ENCODE measurements at regions not wholly inside any gene's neighbourhood (a gene's known extent, or its start where the extent isn't known, plus 50 kb on each side); places are given as distances from the start of the nearest gene placed in this dataset.

GRCh38 chr5:105817914-105818313 lies 1852.8 kb downstream of the EFNA5 start:
- DNase-seq (ENCODE audit: low read depth) = no peak

DNA sequence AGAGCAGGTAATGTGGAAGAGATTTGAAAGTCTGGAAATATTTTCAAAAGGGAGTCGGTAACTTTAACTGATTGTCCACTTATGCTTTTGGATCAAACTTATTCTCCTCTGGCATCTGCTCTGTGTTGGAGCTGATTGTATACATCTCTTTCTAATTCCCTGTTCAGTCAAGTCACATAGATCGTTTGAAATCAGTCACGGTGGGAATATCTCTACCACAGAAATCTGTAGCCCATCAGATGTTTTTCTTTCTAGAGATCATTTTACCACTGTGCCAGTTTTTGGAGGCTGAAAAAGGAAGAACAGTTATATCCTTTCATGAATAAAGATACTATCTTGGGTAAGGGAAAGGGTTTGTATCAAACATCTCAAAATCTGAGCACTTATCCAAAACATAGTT lies 1853.3 kb downstream of the EFNA5 start:
- DNase-seq (ENCODE audit: low read depth) = no peak

DNA sequence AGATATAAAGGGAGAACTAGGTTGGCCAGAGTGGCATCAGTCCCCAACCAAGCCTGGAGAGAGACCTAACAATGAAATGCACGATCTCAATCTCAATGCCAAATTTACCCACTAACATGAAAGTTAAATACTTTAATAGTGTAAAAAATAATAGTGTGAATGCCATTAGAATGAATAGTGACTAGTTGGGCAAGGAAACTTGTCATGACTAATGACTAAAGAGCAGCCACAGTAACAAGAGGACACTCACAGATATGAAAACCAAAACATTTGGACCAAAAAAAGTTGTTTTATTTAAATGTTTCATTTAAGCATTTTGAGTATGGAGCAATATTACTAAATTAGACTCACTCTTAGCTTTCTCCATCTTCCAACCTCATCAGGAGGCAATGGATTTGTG lies 1853.8 kb downstream of the EFNA5 start:
- no peak for DNase-seq (ENCODE audit: low read depth)

GRCh38 chr5:105812304-105812703 lies 1858.4 kb downstream of the EFNA5 start:
- no peak for DNase-seq (ENCODE audit: low read depth)

DNA sequence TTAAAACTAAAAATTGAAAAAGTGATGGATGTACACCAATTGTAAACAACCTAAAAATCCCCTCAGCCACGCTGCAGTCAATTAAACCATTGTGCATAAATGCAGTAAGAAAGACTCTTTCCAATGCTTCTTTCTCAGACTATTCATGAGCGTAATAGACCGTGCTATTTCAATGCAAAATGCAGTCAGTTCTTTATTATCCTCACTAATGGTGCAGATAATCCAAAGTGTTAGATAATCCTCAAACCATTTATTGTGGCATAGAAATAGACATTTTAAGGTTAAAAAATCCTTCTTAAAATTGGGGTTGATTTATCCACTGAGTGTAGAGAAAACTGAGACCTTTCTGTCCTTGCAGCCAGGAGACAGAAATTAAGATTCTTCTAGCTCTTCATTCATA lies 1862.8 kb downstream of the EFNA5 start:
- no peak for DNase-seq (ENCODE audit: low read depth)

- DNase-seq (ENCODE audit: low read depth) = no peak
These were observed 1863.4 kb downstream of the EFNA5 start for GRCh38 chr5:105807290-105807689.

DNA sequence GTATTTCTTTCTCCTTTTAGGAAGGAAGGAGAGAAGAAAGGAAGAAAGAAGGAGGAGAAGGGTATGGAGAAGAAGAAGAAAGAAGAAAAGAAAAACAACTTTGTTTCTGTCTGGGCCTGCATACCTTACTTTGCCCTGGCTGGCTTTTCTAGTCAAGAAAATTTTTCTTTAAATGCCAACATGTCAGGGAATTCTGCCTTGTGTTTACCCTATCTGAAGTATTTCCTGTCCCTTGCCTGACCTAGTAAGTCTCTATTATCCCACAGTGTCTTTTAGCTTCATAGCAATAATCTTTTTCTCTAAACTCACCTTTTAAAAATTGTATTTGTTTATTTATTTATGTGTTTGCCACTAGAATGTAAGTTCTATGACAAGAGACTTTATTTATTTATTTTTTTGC lies 1864.1 kb downstream of the EFNA5 start:
- no peak for DNase-seq (ENCODE audit: low read depth)

- DNase-seq (ENCODE audit: low read depth) = no peak
These were observed 1867.3 kb downstream of the EFNA5 start for GRCh38 chr5:105803431-105803830.

DNA sequence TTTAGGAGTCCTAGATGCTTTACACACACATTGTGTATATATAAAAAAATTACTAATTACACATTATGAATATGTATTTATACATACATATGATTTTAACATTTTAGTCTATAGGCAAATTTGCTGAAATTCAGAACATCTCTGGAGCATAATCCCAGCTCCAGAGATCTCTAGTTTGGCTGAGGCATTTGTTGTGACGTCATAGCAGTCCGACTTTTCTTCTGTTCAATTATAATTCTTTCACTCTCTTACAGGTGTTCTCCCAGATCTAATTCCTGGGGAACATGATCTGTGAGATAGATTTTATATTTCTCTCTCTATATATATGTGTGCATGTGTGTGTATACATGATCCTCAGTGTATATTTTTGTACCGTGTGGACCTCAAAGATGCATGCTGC lies 1876.2 kb downstream of the EFNA5 start:
- no peak for DNase-seq (ENCODE audit: low read depth)

GRCh38 chr5:105789246-105789645 lies 1881.5 kb downstream of the EFNA5 start:
- DNase-seq (ENCODE audit: low read depth) = no peak

GRCh38 chr5:105783811-105784210 lies 1886.9 kb downstream of the EFNA5 start:
- DNase-seq (ENCODE audit: low read depth) = no peak

GRCh38 chr5:105782501-105782900 lies 1888.2 kb downstream of the EFNA5 start:
- no peak for DNase-seq (ENCODE audit: low read depth)

- DNase-seq (ENCODE audit: low read depth) = no peak
These were observed 1897.5 kb downstream of the EFNA5 start for GRCh38 chr5:105773241-105773640.

DNA sequence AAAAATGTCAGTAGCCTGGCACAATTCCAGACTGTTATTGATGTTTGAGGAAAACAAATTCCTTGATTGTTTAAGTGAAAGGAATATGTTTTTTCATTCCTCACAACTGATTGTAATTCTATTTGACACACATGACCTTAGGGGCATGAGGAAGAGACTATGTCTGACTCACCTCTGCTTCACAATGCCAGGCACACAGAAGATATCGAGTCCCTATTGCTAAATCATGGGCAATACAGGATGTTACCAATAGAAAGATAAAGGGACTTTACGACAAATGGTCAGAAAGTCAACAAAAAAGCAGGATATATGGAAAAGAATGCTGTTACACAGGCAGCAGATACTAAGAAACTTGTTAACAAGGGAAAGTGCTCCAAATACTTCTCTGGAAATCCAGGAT lies 1903.5 kb downstream of the EFNA5 start:
- DNase-seq (ENCODE audit: low read depth) = no peak

DNA sequence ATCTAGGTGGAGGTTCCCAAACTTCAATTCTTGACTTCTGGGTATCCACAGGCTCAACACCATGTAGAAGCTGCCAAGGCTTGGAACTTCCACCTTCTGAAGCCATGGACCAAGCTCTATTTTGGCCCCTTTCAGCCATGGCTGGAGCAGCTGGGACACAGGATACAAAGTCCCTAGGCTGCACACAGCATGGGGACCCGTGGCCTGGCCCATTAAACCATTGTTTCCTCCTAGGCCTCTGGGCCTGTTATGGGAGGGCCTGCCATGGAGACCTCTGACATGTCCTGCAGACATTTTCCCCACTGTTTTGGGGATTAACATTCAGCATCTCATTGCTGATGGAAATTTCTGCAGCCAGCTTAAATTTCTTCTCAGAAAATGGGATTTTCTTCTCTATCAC lies 1908.0 kb downstream of the EFNA5 start:
- no peak for DNase-seq (ENCODE audit: low read depth)

- DNase-seq (ENCODE audit: low read depth) = no peak
These were observed 1916.7 kb downstream of the EFNA5 start for GRCh38 chr5:105754056-105754455.

DNA sequence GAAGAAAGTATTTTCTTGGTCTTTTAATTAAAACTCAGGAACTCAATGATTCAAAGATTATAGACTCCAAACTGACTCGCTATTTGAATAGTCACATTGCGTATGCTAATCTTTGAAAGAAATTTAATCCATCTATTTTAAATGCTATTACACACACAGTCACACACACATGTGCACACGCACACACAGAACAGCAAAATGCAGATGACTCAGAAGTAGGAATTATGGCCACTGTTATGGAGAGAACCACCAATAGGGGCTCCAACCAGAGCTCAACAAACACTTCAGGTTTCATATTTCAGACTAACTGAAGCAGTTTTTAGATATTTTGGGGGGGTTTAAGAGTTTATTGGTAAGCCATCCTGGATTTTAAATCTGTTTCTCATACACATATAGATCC lies 1917.9 kb downstream of the EFNA5 start:
- no peak for DNase-seq (ENCODE audit: low read depth)

DNA sequence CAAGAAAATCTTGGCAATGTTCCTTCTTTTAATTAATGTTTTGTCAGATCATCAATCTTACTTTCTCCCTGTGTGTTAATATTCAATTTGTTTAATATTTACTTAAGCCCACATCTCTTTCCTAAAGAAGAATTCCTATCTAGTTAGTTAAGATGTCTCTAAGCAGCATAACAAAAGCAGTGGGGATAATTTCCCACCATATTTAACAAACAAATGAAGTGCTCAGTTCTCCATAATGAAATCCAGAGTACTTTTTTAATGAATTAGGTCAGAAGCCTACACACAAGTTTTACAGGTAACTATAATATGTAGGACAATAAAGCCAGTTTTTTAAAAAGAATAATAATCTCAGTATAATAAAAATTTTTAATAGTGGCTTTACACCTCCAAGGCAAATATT lies 1918.8 kb downstream of the EFNA5 start:
- no peak for DNase-seq (ENCODE audit: low read depth)

DNA sequence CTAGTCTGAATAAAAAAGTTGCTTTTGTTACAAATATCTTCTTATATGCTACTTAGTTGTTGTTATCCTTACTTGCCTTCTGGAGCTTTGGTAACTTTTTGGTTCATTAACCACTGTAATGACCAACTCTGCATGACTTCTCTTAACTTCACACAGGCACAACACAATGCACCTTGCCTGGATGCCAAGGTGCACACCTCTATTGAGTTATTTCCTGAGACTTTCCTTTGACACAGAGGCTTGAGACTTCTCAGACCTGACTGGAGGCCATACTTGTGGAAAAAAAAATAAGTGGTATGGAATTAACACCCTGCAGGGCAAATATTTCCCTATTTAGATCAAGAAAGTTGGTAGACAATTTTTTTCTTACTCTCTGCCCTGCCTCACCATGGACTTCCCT lies 1925.6 kb downstream of the EFNA5 start:
- DNase-seq (ENCODE audit: low read depth) = no peak

DNA sequence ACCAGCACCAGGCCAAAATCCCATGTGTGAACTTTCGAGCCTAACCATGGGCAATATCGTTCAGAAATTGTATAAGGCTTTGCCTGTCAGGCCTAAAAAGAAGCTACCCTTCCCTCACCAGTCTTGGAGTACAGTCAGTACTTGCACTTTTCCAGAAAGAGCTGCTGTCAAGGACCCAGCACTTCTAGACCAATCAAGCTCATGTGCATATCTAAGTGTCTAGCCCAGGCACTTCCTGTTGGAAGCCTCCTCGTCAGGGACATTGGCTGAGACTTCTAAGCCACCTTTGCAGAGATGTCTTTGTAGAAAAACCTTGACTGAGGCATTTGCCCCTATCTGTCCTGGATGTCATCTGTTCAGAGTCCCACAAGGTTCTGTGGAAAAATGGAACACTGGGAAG lies 1930.5 kb downstream of the EFNA5 start:
- no peak for DNase-seq (ENCODE audit: low read depth)

- no peak for DNase-seq (ENCODE audit: low read depth)
These were observed 1931.0 kb downstream of the EFNA5 start for GRCh38 chr5:105739732-105740131.

GRCh38 chr5:105735704-105736103 lies 1935.0 kb downstream of the EFNA5 start:
- no peak for DNase-seq (ENCODE audit: low read depth)

- DNase-seq (ENCODE audit: low read depth) = no peak
These were observed 1939.8 kb downstream of the EFNA5 start for GRCh38 chr5:105730982-105731381.

DNA sequence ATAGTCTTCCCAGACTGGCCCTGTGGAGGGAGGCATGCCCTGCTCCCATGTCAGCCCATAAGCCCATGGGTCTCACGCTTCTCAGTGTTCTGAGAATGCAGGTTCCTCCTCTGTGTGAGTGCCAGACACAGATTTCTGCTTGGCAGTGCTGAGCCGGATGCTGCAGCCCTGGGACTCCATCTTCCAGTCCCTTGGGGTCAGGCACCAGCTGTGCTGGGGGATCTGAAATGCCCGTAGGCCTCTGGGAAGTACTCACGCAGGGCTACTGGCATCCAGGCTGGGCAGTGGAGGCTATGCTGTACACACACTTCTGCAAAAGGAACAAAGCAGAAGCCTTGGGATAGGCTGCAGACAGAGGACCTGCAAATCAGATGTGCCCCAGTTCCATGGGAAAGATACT lies 1944.6 kb downstream of the EFNA5 start:
- DNase-seq (ENCODE audit: low read depth) = no peak

DNA sequence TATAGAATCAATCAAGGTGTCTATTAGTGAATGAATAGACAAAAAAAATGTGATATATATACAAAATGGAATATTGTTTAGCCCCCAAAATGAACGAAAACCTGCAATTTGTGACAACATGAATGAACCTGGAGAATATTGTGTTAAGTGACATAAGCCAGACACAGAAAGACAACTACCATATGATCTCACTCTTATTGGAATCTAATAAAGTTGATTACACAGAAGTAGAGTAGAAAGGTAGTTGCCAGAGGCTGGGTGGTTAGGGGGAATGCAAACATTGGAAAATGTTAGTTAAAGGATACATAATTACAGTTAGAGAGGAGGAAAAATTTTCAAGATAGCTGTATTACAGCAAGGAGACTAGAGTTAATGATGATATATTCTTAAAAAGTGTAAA lies 1962.3 kb downstream of the EFNA5 start:
- no peak for DNase-seq (ENCODE audit: low read depth)
